Osteocyte (in vitro differentiated cells): ENCODE measurements at regions not wholly inside any gene's neighbourhood (a gene's known extent, or its start where the extent isn't known, plus 50 kb on each side); places are given as distances from the start of the nearest gene placed in this dataset.

Experiments used
- DNase-seq: peaks from one replicate; pipeline ENCODE4 v3.0.0; 2021; ENCODE audit warnings: mixed read lengths; ENCODE audit not compliant: unreplicated experiment; ENCODE audit errors: extremely low spot score
- H3K27ac Mint-ChIP-seq: one replicate; pipeline ENCODE4 v1.8.0; 2021; ENCODE audit warnings: mild to moderate bottlenecking, mixed read lengths; ENCODE audit not compliant: unreplicated experiment
- H3K27me3 Mint-ChIP-seq: one replicate; pipeline ENCODE4 v1.8.0; 2021; ENCODE audit warnings: mixed read lengths; ENCODE audit not compliant: unreplicated experiment
- H3K36me3 Mint-ChIP-seq: one replicate; pipeline ENCODE4 v1.8.0; 2021; ENCODE audit warnings: mixed read lengths; ENCODE audit not compliant: unreplicated experiment
- H3K4me1 Mint-ChIP-seq: one replicate; pipeline ENCODE4 v1.8.0; 2021; ENCODE audit warnings: mixed read lengths; ENCODE audit not compliant: unreplicated experiment
- H3K4me3 Mint-ChIP-seq: one replicate; pipeline ENCODE4 v1.8.0; 2021; ENCODE audit warnings: mild to moderate bottlenecking, moderate library complexity, mixed read lengths; ENCODE audit not compliant: unreplicated experiment
- H3K9me3 Mint-ChIP-seq: one replicate; pipeline ENCODE4 v1.8.0; 2021; ENCODE audit warnings: mixed read lengths; ENCODE audit not compliant: unreplicated experiment
- CTCF ChIP-seq: fragments of 200-600 bp; sonication (generic); IDR thresholded peaks from 2 replicates; pipeline ENCODE4 v1.5.0; 2021; ENCODE audit warnings: antibody characterized with exemption, mild to moderate bottlenecking, moderate library complexity

DNA sequence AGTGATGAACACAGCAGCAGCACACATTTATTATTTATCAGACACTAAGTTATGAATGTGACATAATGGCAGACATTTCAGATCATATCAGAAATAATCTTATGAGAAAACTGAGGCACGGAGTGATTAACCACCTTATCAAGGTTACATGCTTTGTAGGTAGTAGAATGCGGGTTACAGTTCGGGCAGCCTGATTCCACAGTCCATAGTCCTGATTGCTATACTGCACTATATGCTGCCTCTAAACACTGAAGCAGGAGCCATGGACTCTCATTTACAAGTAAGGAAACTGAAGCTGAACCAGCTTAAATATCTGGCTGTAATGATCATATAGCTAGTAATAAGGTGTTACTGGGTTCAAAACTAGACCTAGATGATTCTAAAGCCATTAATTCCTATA lies 291.3 kb upstream of the ADAMTSL1 start:
- H3K4me3 Mint-ChIP-seq = no peak overlapping the region
- TF ChIP-seq CTCF = no peak
- H3K27me3 Mint-ChIP-seq = no peaks in the 10 kb centered on the region
- H3K36me3 Mint-ChIP-seq = no peaks in the 10 kb centered on the region
- H3K9me3 Mint-ChIP-seq = peaks cover 4% of the 10 kb centered on the region
- DNase-seq = no peak
- no peak overlapping the region for H3K27ac Mint-ChIP-seq
- peaks cover 29% of the 10 kb centered on the region for H3K4me1 Mint-ChIP-seq

GRCh38 chr9:18183974-18184373 lies 290.0 kb upstream of the ADAMTSL1 start:
- TF ChIP-seq CTCF = no peak
- Mint-ChIP-seq H3K9me3 (peaks cover 4% of the 10 kb centered on the region), H3K36me3 (no peaks in the 10 kb centered on the region), H3K4me3 (no peak overlapping the region), H3K27ac (peak overlapping the region; percentile 39), H3K27me3 (no peaks in the 10 kb centered on the region), H3K4me1 (peaks cover 38% of the 10 kb centered on the region)
- DNase-seq = no peak

- TF ChIP-seq CTCF = no peak
- peaks cover 38% of the 10 kb centered on the region for H3K4me1 Mint-ChIP-seq
- DNase-seq = no peak
- H3K9me3 Mint-ChIP-seq = peaks cover under 1% of the 10 kb centered on the region
- peak overlapping the region; percentile 39 for H3K27ac Mint-ChIP-seq
- H3K27me3 Mint-ChIP-seq = no peaks in the 10 kb centered on the region
- no peaks in the 10 kb centered on the region for H3K36me3 Mint-ChIP-seq
- no peak overlapping the region for H3K4me3 Mint-ChIP-seq
These were observed 289.6 kb upstream of the ADAMTSL1 start for GRCh38 chr9:18184401-18184800.

DNA sequence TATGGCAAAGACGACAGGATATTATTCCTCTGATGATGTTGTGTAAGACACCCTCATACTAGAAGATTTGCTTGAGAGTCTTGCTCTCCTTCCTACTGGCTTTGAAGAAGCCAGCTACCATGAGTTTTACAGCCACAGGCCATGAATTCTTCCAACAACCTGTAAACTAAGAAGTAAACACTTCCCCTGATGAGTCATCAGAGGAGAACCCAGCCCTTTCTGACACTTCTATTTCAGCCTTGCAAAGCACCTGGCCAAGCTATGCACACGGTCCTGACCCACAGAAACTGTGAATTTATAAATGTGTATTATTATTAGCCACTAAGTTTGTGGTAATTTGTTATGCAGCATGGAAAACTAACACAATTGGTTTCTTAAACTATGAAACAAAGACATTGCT lies 288.8 kb upstream of the ADAMTSL1 start:
- Mint-ChIP-seq H3K4me1 (peaks cover 46% of the 10 kb centered on the region), H3K4me3 (no peak overlapping the region), H3K27me3 (no peaks in the 10 kb centered on the region), H3K9me3 (no peaks in the 10 kb centered on the region), H3K36me3 (no peaks in the 10 kb centered on the region), H3K27ac (peak overlapping the region; percentile 18)
- no peak for DNase-seq
- no peak for TF ChIP-seq CTCF

- H3K4me1 Mint-ChIP-seq = peaks cover 51% of the 10 kb centered on the region
- H3K27me3 Mint-ChIP-seq = no peaks in the 10 kb centered on the region
- DNase-seq = no peak
- H3K4me3 Mint-ChIP-seq = no peak overlapping the region
- no peaks in the 10 kb centered on the region for H3K9me3 Mint-ChIP-seq
- no peak for TF ChIP-seq CTCF
- H3K36me3 Mint-ChIP-seq = no peaks in the 10 kb centered on the region
- H3K27ac Mint-ChIP-seq = no peak overlapping the region
These were observed 285.0 kb upstream of the ADAMTSL1 start for GRCh38 chr9:18188971-18189370.
